ENCODE measurements at regions not wholly inside any gene's neighbourhood (a gene's known extent, or its start where the extent isn't known, plus 50 kb on each side); places are given as distances from the start of the nearest gene placed in this dataset.
"Not testable (repeated sequence)": the region's sequence is repeated elsewhere in the genome, so short reads cannot be mapped to it uniquely, and the experiment has no call there.

DNA sequence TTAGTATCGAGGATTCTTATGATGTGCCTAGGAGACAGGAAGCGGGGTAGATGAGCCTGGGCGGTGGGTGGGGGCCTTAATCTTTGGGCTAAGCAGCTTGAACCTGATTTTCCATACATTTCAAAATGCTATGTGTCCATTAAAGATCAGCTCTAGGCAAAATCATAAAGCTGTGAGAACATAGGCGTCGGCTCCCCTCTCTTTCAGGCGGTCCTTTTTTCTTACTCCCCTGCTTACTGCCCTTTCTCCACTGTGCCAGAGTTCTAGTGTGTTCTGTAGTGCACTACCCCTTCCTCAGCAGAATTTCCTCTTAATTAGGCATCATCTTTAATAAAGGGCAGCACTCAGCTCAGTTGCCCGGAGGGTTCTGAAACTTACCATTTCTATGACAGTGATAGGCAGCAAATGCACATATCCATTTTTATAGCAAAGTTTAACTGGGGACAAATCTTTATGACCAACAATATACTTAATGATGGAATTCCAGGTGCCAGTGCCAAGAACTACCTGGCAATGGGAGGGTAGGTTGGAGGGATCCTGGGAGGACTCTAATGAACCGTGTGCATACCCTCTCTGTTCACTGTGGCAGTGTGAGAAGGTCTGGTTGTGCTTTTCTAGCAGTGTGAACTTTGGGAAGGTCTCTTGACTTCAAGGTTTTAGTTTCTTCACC lies 404.5 kb upstream of the TPM1 start:
- no peak for DNase-seq

DNA sequence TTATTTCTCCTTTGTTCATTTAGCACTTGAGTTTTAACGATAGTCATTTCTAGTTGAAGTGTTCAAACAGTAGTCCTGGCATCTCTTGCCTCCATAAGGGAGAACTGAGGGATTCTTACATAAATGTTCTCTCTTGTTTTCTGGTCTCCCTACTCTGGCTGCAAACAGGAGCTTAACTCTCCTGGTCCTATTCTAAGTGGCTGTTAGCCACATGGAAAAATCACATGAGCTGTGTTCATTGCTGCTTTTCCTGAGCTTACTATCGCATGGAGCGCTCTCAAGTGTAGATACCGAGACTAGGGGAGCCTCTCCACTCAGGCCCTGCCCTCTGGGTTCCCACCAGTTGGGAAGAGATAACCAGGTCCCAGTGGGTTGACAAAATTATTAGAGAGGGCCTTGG lies 403.1 kb upstream of the TPM1 start:
- no peak for DNase-seq

DNA sequence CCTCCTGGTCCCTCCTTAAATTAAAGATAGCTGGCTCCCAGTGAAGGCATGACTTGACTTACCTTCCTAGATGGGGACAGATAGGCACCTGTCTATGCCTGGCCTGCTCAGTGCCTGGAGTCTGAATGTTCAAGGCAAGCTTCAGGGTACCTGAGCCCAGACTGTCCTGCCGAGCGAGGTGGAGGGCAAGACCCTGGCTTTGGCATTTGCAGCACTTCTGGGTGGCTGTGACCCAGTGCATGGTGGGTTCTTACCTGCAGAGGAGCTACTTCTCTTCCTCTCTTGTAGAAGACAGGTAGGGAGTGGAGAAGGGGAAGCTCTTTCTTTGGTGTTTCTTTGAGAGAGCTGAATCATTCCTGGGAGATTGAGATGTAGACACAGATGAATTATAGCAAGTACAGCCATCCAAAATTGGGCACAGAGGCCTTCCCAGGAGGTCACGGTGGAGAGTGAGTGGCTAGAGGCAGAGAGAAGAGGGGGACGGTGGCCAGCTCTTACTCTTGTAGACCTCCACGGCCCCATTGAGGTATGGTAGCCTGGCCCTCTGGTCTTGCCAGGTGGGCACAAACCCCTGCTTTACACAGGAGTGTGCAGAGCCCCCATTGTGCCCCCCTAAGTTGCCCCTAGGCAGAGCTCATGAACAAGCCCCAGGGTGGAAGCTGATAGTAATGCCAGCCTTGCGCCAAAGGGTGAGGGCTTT lies 402.5 kb upstream of the TPM1 start:
- DNase-seq, result no peak

DNA sequence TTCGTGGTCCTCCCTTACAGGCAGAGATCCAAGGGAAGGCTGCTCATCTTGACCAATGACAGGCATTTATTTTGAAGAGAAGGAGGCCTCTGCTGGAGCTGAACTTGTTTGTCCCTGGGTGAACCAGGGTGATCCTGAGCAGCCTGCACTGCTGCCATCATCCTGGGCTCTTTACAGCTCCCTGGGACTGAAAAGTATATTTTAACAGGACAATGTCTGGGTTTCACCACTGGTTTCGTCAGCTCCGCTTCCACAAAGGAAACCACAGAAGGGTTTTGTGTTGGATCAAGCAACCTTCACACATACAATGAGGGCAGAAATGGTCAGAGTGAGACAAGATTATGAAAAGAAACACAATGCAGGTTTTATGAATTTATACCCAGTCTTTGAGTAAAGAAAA lies 400.7 kb upstream of the TPM1 start:
- no peak for DNase-seq

DNA sequence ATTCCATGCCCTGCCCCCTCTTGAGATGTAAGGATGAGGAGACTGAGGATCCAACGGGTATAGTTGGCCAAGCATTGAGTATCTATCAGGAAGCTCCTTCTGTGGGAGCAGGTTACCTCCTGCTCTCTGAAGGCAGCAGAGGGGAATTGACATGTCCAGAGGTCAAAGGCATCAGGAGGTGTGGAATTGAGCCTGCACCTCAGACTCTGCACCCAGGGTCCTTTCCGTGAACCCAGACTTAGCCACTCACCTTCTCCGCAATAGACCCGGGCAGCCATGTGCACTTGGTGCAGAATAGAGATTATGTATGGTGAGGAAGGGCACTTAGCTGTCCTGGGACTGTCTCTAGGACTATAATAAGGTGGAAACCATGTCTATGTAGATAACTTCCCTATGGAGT lies 399.0 kb upstream of the TPM1 start:
- DNase-seq, result no peak

DNA sequence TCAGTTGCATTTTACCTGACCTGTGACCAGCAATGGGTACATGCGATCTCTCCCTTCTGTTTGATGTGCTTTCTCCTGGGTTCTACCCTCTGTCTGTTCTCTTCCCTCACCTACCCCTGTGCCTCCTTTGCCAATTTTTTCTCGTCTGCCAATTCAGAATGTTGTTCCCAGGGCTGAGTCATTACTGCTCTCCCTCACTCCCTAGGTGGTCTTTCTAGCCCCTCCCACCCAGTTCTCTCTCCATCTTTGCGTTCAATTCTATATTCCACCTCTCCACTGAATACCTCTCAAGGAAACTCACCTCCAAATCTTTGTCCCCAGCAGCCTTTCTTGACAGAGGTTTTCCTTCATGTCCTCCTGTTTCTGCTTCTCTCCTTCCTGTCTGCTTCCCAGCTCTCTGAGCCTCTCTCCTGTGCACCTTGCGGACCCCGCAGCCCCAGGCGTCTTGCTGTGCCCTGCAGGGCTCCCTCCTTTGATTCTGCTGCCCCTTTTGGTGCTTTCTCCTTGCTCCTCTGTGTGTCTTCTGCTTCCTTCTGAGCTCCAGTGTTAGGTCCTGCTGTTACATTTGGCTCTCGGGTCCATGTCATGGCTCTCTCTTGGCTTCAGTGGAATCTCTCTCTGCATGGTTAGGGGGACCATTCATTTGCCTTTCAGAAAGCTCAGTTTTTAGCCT lies 398.2 kb upstream of the TPM1 start:
- no peak for DNase-seq

DNA sequence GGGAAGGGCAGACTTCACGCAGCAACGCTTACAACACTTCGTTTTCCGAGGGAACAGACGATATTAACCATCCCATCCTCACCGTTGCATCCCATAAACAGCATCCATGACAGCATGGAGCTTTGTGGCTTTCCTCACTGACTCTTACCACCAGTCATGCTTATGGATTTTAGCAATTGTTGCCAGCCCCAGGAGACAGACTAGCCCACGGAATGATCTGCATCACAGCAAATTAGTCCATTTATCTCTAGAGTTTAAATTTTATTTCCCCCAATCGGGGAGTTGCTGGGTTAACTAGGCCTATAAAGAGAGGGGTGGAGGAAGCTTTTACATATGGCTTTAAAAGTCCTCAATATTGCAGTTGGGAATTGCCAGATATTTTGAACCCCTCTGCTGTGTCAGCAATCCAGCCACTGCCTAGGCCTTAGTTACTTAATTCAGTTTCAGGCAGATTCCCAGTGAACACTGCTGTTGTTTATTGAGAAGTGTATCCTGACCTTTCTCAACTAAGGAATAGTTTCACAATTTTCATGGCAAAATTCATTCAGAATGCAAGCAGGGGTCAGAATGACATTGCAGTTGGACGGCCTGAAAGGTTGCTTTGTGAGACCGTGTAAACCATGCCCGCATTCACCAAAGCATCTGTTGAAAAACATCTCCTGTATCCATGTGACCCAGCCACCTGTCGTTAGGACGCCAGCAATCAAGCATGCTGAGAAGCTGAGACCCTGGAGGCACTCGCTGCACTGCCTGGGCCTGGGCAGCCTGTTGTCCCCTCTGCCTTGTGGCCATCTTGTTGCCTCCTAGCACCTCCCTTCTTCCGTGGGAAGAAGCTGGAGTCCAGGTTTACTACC lies 397.4 kb upstream of the TPM1 start:
- DNase-seq, result no peak

DNA sequence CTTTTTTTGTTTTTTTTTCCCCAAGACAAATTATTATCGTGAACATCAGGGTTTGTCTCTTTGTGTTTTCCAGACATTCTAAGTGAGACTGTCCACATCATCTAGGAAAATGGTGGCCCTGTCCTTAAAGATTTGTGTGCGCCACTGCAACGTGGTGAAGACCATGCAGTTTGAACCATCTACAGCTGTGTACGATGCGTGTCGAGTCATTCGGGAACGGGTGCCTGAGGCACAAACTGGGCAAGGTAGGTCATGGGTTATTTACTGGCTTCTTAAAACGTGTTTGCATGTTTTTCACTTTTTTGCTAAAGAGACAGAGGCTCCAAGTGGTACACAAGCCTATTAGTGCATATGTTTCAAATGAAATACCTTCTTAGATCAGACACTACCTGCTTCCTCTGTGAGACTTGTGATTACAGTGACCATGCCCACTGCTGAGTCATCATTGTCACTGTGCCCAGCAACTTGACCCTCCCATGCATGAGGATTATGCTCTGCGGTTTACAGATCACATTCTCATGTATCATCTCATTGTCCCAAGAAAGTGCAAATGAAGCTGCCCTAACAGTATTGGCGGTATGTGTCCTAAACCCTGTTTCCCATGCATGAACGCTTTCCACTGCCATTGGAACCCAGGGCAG lies 395.2 kb upstream of the TPM1 start:
- DNase-seq, result peak in 2 of 51 donors; percentile 8 to 17

DNA sequence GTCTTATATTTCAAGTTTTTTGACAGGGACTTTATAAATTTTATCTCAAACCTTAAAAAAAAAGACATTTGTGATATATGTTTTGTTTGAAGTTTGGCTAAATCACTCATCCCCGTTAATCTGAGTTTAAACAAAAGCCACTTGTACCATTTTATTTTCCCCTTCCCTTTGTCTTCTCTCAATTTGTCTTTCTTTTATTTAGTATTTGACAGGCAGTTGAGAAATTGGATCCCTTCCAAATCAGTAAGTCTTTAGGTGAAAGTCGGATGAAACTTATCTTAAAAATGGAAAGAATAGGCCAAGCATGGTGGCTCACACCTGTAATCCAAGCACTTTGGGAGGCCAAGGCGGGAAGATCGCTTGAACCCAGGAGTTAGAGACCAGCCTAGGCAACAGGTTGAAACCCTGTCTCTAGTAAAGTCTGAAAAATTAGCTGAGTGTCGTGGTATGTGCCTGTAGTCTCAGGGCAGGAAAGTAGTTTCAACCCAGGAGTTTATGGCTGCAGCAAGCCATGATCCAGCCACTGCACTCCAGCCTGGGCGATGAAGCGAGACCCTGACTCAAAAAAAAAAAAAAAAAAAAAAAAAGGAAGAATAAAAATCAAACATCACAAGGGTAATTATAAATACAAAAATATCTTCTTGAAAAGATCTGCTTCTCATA lies 394.6 kb upstream of the TPM1 start:
- DNase-seq, result no peak

DNA sequence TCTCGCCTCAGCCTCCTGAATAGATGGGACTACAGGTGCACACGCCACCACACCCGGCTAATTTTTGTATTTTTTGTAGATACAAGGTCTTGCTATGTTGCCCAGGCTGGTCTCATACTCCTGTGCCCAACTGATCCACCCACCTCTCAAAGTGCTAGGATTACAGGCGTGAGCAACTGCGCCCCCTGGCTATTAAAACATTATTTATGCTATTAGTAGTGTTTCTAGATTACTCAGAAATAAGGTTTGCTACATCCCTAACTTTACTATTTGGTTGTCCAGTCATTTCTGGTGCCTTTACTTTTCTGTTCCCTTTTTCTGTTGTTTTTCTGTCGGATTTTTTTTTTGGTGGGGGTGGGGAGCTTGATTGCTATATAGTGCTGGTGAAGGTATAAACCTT lies 393.6 kb upstream of the TPM1 start:
- no peak for DNase-seq

DNA sequence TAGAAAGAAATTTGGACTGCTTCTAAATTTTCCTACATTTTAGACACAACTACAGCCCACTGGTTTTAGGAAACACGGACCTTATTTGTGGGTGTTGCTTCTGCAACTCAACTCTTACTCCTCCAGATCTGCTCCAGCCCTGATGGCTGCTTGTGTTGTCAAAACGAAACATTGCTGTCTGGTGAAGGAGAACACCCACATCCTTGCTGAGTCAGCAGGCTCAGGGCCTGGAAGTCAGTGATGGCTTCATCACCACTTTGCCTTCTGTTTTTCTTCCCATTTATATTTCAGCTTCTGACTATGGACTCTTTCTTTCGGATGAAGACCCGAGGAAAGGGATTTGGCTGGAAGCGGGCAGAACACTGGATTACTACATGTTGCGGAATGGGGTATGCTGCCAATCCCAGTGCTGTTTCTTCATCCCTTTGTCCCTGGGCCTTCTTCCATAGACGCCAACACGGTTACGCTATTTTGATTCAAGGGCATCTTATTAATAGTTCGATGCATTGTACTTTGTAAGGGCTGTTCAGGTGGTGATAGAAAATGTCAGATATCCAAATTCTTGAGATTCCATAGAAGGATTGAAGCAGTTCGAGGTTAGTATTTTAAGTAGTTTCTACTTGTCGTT lies 392.6 kb upstream of the TPM1 start:
- peak in 5 of 51 donors; percentile 8 to 64 (median 21) for DNase-seq

DNA sequence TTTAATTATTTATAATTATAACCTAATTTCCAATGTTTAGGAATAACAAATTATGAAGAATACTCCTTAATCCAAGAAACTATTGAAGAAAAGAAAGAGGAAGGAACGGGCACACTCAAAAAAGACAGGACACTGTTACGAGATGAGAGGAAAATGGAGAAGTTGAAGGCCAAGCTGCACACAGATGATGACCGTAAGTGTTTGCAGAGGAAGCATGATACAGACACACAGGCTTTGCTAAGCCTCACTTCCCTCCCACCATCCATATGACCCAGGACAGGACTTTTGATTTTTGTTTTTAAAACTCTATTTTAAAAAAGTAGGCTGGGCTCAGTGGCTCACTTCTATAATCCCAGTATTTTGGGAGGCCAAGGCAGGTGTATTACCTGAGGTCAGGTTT lies 389.4 kb upstream of the TPM1 start:
- no peak for DNase-seq

DNA sequence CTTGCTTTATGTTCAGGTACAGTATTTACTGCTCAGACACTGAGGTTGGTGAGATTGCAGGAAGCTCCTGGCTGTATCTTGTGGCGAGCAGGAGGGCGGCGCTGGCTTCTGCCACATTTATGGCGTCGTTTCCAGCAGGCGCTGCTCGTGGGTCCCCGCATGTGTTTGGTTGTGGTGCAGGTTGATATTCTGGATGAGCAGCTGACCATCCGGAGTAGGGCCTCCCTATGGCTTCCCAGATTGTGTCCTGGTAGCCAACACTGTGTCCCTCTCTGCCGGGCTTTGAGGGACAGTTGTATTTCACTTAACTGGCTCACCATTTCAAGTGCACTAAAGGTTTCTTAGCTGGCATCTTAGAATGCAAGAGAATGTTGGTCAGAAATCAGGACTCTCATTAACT lies 386.5 kb upstream of the TPM1 start:
- DNase-seq, result no peak

DNA sequence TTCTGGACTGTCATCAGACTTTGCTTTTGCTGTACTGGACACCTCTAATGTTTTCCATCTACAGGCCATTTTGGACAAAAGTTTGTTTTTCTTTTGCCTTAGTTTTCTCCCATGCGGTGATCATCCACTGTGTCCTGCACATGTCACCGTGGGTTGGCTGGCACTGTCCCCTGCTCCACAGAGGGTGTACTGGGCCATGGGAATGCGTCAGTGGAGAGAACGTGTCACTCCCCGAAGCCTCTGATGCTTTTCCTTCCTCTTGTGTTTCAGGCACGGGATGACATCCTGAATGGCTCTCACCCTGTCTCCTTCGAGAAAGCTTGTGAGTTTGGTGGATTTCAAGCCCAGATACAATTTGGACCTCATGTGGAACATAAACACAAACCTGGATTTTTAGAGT lies 385.0 kb upstream of the TPM1 start:
- not testable (repeated sequence) for DNase-seq

DNA sequence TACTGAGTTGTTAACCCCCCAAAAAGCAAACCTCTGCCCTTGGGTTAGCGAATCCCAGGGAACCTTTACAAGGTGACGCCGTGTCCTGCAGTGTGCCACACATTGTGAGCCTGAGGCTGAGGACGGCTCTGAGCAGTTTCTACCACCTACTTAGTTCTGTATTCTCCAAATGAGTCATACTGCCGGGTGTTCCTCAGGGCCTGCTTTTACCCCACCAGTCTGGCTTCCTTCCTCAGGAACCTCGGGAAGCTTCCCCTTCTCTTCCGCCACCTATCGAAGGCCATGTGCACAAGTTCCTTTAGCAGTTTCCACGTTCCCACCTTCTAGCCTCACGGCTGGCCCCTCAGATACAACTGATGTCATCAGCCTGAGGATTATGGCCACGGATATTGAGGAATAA lies 384.0 kb upstream of the TPM1 start:
- peak in 5 of 51 donors; percentile 6 to 42 (median 10) for DNase-seq

DNA sequence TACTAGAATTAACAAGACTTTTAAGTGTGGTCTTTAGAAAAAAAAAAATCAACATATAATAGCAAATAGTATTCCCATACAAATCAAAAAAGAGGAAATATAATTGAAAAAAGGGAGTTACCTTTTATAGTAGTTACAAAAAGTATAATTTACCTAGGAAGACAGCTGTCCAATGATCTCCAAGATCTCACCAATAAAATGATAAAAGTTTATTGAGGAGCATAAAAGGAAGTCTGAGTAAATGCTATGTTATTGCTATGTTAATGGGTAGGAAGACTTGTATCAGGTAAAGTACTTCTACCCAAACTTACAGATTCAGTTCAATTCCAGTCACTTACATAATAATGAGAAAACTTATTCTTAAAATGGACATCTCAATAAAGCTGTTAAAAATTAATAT lies 379.0 kb upstream of the TPM1 start:
- no peak for DNase-seq

DNA sequence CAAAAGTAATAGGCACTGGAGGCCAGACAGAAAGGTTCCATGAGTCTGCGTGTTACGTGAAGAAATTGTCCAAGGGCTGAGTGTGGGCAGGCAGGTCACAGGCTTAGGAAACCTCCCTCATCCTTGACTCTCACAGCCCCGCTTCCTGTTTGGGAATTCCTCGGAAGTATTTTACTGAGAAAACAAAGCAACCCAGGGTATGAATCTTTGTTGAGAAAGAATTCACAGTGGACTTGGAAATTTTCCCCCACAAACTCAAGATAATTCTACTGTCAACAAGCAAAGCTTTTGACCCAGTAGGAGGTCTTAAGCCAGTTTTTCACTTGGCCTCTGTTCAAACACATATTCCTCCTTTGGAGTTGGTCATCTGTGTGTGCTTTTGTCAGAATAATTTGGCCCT lies 377.1 kb upstream of the TPM1 start:
- DNase-seq, result no peak

DNA sequence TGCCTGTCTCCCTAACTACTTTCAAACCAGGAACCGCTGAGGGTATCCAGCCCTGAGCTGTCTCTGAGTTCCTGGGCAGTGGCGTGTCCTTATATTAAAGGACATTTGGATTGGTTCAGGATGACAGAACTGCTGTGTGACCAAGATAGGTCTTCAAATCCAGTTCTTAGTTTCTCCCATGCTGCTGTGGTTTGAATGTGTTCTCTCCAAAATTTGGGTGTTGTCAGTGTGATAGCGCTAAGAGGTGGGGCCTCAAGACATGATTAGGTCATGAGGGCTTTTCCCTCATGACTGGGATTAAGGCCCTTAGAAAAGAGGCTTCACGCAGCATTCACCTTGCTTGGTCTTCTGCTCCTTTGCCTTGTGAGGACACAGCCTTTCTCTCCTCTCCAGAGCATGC lies 376.5 kb upstream of the TPM1 start:
- no peak for DNase-seq

DNA sequence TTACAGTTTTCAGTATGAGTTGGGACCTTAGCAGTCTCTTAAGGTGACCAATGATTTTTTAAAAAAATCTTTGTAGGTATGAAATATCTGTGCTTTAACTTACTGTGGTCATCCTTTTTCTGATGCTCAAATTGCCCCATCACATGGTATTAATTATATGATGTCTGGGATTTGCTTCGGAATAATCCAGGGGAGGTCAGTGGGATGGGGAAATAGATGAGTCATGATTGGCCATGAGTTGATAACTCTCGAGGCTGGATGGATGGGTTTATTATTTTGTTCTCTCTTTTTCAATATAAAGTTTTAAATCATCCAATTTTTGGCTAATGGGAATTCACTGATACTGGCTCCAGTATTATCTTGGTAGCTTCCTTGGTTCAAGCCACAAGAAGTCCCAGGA lies 370.3 kb upstream of the TPM1 start:
- DNase-seq, result no peak

DNA sequence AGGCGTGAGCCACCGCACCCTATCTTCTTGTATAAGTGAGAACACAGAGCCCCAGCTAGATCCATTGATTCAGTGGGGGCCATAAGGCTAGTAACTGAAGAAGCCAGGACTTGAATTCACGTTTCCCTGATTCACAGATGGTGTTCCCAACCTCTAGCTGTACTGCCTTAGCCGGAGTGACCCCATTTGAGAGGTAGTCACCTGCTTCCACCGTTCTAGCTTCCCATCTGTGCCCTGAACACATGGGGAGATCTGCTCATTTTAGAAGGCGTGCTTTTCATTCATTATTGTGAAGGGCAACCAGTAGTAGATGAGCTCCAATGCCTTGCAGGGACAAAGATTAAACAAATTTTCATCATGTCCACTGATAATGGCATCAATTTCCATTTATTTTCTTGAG lies 365.7 kb upstream of the TPM1 start:
- no peak for DNase-seq

All from hypothalamus (tissue), 51 donors.